GM10266 (cell line): ENCODE measurements at regions not wholly inside any gene's neighbourhood (a gene's known extent, or its start where the extent isn't known, plus 50 kb on each side); places are given as distances from the start of the nearest gene placed in this dataset.

ENCODE experiments used
- DNase-seq: peaks from one replicate; pipeline ENCODE4 v3.0.0; 2012; ENCODE audit errors: extremely low spot score
- TF ChIP-seq, protein P1 (sequence below): IDR thresholded peaks from 2 replicates; pipeline ENCODE4 v1.5.1; 2012; ENCODE audit warnings: mild to moderate bottlenecking, low read depth; ENCODE audit not compliant: control insufficient read depth, insufficient read depth; ENCODE audit errors: missing control alignments

DNA sequence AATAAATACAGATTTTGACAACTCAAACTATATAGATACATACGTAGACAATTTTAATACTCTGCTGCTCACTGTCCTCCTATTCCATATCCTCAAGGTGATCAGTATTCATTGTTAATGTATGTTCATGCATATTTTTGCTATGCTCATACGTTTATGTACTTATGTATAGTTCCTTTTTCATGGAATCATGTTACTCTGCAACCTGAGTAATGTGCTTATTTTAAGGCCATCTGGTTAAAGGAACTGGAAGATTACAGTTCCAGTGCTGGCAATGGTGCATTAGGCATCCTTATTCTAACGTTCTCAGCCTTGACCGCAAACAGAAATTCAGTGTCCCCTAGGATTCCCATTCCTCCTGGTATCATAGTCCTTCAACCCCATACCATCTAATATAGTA lies 385.0 kb upstream of the TNP1 start:
- no peak for DNase-seq
- TF ChIP-seq, protein P1, sequence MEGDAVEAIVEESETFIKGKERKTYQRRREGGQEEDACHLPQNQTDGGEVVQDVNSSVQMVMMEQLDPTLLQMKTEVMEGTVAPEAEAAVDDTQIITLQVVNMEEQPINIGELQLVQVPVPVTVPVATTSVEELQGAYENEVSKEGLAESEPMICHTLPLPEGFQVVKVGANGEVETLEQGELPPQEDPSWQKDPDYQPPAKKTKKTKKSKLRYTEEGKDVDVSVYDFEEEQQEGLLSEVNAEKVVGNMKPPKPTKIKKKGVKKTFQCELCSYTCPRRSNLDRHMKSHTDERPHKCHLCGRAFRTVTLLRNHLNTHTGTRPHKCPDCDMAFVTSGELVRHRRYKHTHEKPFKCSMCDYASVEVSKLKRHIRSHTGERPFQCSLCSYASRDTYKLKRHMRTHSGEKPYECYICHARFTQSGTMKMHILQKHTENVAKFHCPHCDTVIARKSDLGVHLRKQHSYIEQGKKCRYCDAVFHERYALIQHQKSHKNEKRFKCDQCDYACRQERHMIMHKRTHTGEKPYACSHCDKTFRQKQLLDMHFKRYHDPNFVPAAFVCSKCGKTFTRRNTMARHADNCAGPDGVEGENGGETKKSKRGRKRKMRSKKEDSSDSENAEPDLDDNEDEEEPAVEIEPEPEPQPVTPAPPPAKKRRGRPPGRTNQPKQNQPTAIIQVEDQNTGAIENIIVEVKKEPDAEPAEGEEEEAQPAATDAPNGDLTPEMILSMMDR: no peak

DNA sequence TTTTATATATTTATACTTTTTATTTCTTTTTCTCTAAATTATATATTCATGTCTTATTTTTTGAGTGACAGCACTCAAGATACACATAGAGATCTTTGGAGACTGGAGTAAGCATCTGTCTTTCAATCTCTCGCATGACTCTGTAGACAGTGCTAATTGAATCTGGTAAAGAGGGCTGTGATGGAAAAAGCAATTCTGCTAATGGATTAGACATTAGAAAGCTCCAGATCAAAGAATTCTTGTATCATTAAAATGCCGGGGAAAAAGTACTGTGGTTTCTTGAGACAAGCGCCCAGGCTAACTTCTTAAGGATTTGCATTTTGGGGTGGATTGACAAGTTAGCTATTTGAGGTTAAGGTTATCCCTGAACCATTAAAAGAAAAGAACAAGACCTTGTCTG lies 383.1 kb upstream of the TNP1 start:
- TF ChIP-seq, protein P1: no peak
- DNase-seq: no peak

DNA sequence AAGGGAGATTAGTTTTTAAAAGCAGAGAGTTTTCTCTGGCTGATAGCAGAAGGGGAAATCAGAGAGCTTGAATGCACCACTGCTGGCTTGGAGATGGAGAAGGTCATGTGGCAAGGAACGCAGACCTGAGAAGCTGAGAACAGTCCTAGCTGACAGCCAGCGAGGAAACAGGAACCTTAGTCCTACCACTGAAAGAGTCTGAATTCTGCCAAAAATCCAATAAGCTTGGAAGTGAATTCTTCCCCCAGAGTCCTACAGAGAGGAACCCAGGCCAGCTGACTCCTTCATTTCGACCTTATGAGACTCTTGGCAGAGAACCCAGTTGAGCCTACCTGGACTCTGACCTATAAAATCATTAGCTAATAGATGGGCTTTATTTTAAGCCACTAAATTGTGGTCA lies 371.9 kb upstream of the TNP1 start:
- no peak for DNase-seq
- TF ChIP-seq, protein P1: no peak

DNA sequence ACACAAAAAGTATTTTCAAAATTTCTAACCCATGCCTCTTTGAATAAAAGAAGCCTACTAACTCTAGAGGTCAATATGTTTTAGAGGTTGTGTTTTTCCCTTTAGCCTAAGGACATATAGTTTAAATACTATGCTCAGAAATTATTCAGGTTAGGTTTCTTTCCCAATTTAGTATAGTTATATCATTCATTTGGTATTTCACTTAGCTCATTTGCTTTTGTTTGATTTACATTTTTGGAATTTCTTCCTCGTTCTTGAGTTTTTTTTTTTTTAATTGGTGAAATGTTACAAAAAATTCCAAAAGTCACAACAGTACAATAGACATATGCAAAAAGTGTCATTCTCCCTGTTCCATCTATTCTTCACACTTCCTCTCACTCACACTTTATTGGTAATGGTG lies 371.3 kb upstream of the TNP1 start:
- no peak for DNase-seq
- TF ChIP-seq, protein P1: no peak

DNA sequence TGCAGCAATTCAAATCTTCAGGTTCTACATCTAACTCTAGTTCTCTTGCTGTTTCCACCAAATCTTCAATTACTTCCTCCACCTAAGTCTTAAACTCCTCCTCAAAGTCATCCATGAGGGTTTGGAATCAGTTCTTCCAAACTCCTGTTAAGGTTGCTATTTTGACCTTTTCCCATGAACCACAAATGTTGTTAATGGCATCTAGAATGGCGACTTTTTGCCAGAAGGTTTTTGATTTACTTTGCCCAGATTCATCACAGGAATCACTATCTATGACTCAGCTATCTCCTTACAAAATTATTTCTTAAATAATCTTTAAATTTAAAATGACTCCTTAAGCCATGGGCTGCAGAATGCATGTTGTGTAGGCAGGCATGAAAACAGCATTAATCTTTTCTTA lies 368.9 kb upstream of the TNP1 start:
- no peak for DNase-seq
- TF ChIP-seq, protein P1: no peak

DNA sequence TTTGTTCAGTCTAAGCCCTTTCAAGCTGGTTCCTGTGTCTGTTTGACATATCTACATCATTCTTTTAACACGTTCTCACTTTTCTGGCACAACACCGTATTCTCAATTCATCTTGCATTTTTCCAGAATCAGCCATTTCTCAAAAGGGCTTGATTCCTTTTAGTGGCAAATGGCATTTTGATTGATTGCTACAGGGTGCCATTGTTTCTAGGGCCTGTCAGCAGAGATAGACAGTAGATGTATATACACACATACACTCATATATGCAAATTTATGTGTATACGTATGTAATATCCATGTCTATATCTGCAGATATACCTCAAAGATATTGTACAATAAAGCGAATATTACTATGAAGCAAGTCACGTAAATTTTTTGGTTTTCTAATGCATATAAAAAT lies 367.9 kb upstream of the TNP1 start:
- TF ChIP-seq, protein P1: no peak
- DNase-seq: no peak

DNA sequence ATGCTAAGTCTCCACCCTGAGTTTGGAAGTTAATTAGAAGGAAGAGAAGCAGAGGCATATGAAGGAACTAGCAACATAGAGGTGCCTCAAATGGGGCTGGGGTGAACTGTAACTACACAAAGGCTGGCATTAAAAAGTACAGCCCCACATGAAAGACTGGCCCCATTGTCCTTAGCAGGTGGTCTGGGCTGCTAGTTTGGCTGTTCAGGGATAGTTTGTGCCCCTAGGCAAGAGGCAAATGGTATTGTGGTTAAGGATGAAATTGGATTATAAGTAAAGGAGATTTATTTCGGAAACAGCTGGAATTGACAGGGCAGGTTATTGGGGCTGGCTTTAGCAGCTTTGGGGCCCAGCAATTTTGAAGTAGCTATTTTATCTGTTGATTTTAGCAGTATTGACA lies 365.7 kb upstream of the TNP1 start:
- DNase-seq: no peak
- TF ChIP-seq, protein P1: no peak
